ENCODE measurements at regions not wholly inside any gene's neighbourhood (a gene's known extent, or its start where the extent isn't known, plus 50 kb on each side); places are given as distances from the start of the nearest gene placed in this dataset.

GRCh38 chr4:38278255-38278654 is 318.1 kb downstream of the PTTG2 start:
- no peaks in the 10 kb centered on the region for H3K9me1 ChIP-seq (ENCODE audit: control insufficient read depth, insufficient read depth, low read length)
- ChIA-PET CTCF (ENCODE audit: low intra/inter-chr PET ratio) (no interaction called here), POLR2A (interaction anchor here (0.7 to 1.7 kb wide), 2 partner anchors 41 to 118 kb away, joined by 3 to 5 read pairs; no protein-coding TSS in a partner anchor)
- H3K27ac ChIP-seq (ENCODE audit: extremely low read depth, low read depth, low read length) = no peak overlapping the region
- no peak overlapping the region for H3K9ac ChIP-seq (ENCODE audit: insufficient read depth in 1 of 2, low read depth in 2 of 2, low read length in 2 of 2)
- no peak overlapping the region for H3K4me3 ChIP-seq
- no TSS peak for BruUV-seq (replicated peaks)
- 0 out of 2 replicates have a peak, but pooled peaks cover 4% of the 10 kb centered on the region for H3K9me3 ChIP-seq (replicated peaks; ENCODE audit: control insufficient read depth, insufficient read depth, low read depth, low read length)
- 73% methylated on average over 4 of the region's 4 CpGs for WGBS (ENCODE audit: insufficient coverage, low coverage, missing lambda C conversion rate)
- intact Hi-C loops (cut with micrococcal nuclease) (no loop called here), in situ Hi-C loops (cut with MboI) (no loop called here)
- no peaks in the 10 kb centered on the region for H4K20me1 ChIP-seq (replicated peaks; ENCODE audit: control insufficient read depth, insufficient read depth, low read length)
- no peaks in the 10 kb centered on the region for H3K36me3 ChIP-seq (ENCODE audit: control insufficient read depth, insufficient read depth, low read length)
- DNase-seq (ENCODE audit: extremely low read depth in 1 of 4, low spot score in 3 of 4) (no peak), FAIRE-seq (no peak), ATAC-seq (no peak)
- TF ChIP-seq CAMTA2 (CRISPR knock-in tag; conservative IDR thresholded peaks at IDR 0.05) (no peak), ZNF12 (CRISPR knock-in tag; IDR thresholded peaks at IDR 0.05) (peak; percentile 93)
- H2AFZ ChIP-seq (ENCODE audit: low read depth, low read length) = no peak overlapping the region
- H3K79me2 ChIP-seq (ENCODE audit: control insufficient read depth, insufficient read depth, low read length) = no peaks in the 10 kb centered on the region
- no peak overlapping the region for H3K4me2 ChIP-seq (ENCODE audit: insufficient read depth, low read length)
- H3K4me1 ChIP-seq (replicated peaks in 1 of 2; ENCODE audit: control insufficient read depth in 2 of 2, insufficient read depth in 2 of 2, low read length in 2 of 2) = peaks cover 8 to 11% of the 10 kb centered on the region in 2 experiments; a peak in 3 of 5 replicates
- no peaks in the 10 kb centered on the region for H3K27me3 ChIP-seq (ENCODE audit: control insufficient read depth in 2 of 2, insufficient read depth in 2 of 2, low read length in 2 of 2)

DNA sequence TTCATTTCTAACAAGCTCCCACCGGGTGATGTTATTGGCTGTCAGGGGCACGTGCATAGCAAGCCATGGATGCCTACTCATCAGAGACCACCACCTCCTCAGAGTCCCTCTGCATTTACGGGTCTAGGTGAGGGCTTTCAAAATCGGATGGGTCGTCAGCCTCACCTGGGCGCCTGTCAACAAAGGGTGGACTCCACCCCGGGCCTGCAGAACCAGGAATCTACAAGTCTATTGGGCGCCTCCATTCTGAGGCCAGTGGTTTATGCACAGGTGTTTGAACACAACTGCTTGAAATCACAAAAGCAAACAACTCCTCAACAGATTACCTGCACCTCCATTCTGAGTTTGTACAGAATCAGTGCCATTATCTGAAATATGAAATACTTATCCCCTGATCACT is 318.9 kb downstream of the PTTG2 start:
- Histone ChIP-seq H3K27ac (ENCODE audit: extremely low read depth, low read depth, low read length) (no peak overlapping the region), H4K20me1 (replicated peaks; ENCODE audit: control insufficient read depth, insufficient read depth, low read length) (no peaks in the 10 kb centered on the region), H3K9me3 (replicated peaks; ENCODE audit: control insufficient read depth, insufficient read depth, low read depth, low read length) (0 out of 2 replicates have a peak, but pooled peaks cover 4% of the 10 kb centered on the region), H3K4me1 (replicated peaks in 1 of 2; ENCODE audit: control insufficient read depth in 2 of 2, insufficient read depth in 2 of 2, low read length in 2 of 2) (peaks cover 8 to 15% of the 10 kb centered on the region in 2 experiments; a peak in 3 of 5 replicates), H3K27me3 (ENCODE audit: control insufficient read depth in 2 of 2, insufficient read depth in 2 of 2, low read length in 2 of 2) (no peaks in the 10 kb centered on the region), H3K9me1 (ENCODE audit: control insufficient read depth, insufficient read depth, low read length) (no peaks in the 10 kb centered on the region), H3K9ac (ENCODE audit: insufficient read depth in 1 of 2, low read depth in 2 of 2, low read length in 2 of 2) (no peak overlapping the region), H3K79me2 (ENCODE audit: control insufficient read depth, insufficient read depth, low read length) (no peaks in the 10 kb centered on the region), H3K36me3 (ENCODE audit: control insufficient read depth, insufficient read depth, low read length) (no peaks in the 10 kb centered on the region), H2AFZ (ENCODE audit: low read depth, low read length) (no peak overlapping the region), H3K4me3 (no peak overlapping the region), H3K4me2 (ENCODE audit: insufficient read depth, low read length) (no peak overlapping the region)
- intact Hi-C loops (cut with micrococcal nuclease) = no loop called here
- ATAC-seq (no peak), DNase-seq (ENCODE audit: extremely low read depth in 1 of 4, low spot score in 3 of 4) (no peak), FAIRE-seq (no peak)
- no TSS peak for BruUV-seq (replicated peaks)
- in situ Hi-C loops (cut with MboI) = no loop called here
- 60% methylated on average over 6 of the region's 8 CpGs for WGBS (ENCODE audit: insufficient coverage, low coverage, missing lambda C conversion rate)
- POLR2A ChIA-PET = interaction anchor here (0.7 to 1.7 kb wide), 2 partner anchors 40 to 119 kb away, joined by 3 to 5 read pairs; no protein-coding TSS in a partner anchor
- CTCF ChIA-PET (ENCODE audit: low intra/inter-chr PET ratio) = no interaction called here
- TF ChIP-seq KLF6 (CRISPR knock-in tag; IDR thresholded peaks at IDR 0.05; ENCODE audit: borderline replicate concordance) = no peak
- no peak for TF ChIP-seq MAFG (tag; conservative IDR thresholded peaks at IDR 0.05)
- TF ChIP-seq ZMIZ1 (IDR thresholded peaks at IDR 0.05; ENCODE audit: low read depth in 2 of 2, low read length in 2 of 2) = no peak
- no peak for TF ChIP-seq SMARCB1 (IDR thresholded peaks at IDR 0.05; ENCODE audit: insufficient read length, low read depth)
- TF ChIP-seq BCLAF1 (IDR thresholded peaks at IDR 0.05; ENCODE audit: borderline replicate concordance in 1 of 2, control insufficient read depth in 1 of 2, low read depth in 2 of 2, low read length in 1 of 2) = no peak

Measured in K562 (cell line).